CD4-positive, alpha-beta T cell (primary cell): ENCODE measurements at regions not wholly inside any gene's neighbourhood (a gene's known extent, or its start where the extent isn't known, plus 50 kb on each side); places are given as distances from the start of the nearest gene placed in this dataset.

Experiments
- ATAC-seq: fragments of 200-7000 bp; cut with Tn5 transposase; one replicate; pipeline ENCODE4 v1.10.0; 2022; ENCODE audit warnings: mild to moderate bottlenecking; ENCODE audit not compliant: poor library complexity
- CTCF ChIA-PET: fragments of 350-600 bp; sonication (Branson Sonifier 250); formaldehyde crosslinking; loops from one replicate; lab custom pipeline; 2021; ENCODE audit warnings: antibody characterized with exemption, inconsistent platforms; lab: Charles Lee
- POLR2A ChIA-PET: fragments of 350-600 bp; sonication (Branson Sonifier 250); formaldehyde crosslinking; loops from one replicate; lab custom pipeline; 2021; ENCODE audit warnings: antibody characterized with exemption, inconsistent platforms; lab: Charles Lee
- DNase-seq, 14 experiments: peaks; one replicate each; pipeline ENCODE4 v3.0.0-alpha.2; 2013 to 2020; ENCODE audit warnings: mixed read lengths in 2 of 14
- H3K27ac ChIP-seq, 2 donors: one replicate each; pipeline versions ENCODE4 v1.5.1 to v1.7.0; 2013; ENCODE audit warnings: low read length in 2 of 2, low read depth in 1 of 2, mild to moderate bottlenecking in 1 of 2
- H3K27me3 ChIP-seq, 2 experiments: 1 replicate in 1 of 2; 2 replicates in 1 of 2; pipeline versions ENCODE4 v1.6.1 to v1.7.0; 2013; ENCODE audit warnings: low read length in 2 of 2, control low read depth in 1 of 2, mild to moderate bottlenecking in 1 of 2, moderate library complexity in 1 of 2; ENCODE audit not compliant: insufficient read depth in 2 of 2, control insufficient read depth in 1 of 2
- H3K36me3 ChIP-seq: one replicate; pipeline ENCODE4 v1.6.1; 2013; ENCODE audit warnings: low read length, control low read depth; ENCODE audit not compliant: insufficient read depth
- H3K4me1 ChIP-seq: one replicate; pipeline ENCODE4 v1.6.1; 2013; ENCODE audit warnings: low read length, control low read depth; ENCODE audit not compliant: insufficient read depth
- H3K4me3 ChIP-seq: one replicate; pipeline ENCODE4 v1.5.1; 2013; ENCODE audit warnings: mild to moderate bottlenecking, low read length, moderate library complexity
- H3K9me3 ChIP-seq, 2 experiments: 1 replicate in 1 of 2; 2 replicates in 1 of 2; pipeline versions ENCODE4 v1.6.1 to v1.7.0; 2013; ENCODE audit warnings: low read length in 2 of 2, mild to moderate bottlenecking in 2 of 2, control low read depth in 1 of 2, moderate library complexity in 1 of 2; ENCODE audit not compliant: control insufficient read depth in 1 of 2, insufficient read depth in 1 of 2
- H3K27ac Mint-ChIP-seq: one replicate; pipeline ENCODE4 v1.8.0; 2020; ENCODE audit warnings: mixed read lengths
- H3K27me3 Mint-ChIP-seq: one replicate; pipeline ENCODE4 v1.8.0; 2021; ENCODE audit warnings: mixed read lengths
- H3K36me3 Mint-ChIP-seq: one replicate; pipeline ENCODE4 v1.8.0; 2021; ENCODE audit warnings: low read depth, mixed read lengths
- H3K4me1 Mint-ChIP-seq: one replicate; pipeline ENCODE4 v1.8.0; 2021; ENCODE audit warnings: low read depth, mixed read lengths
- H3K4me3 Mint-ChIP-seq: one replicate; pipeline ENCODE4 v1.8.0; 2020; ENCODE audit warnings: mild to moderate bottlenecking, mixed read lengths
- H3K9me3 Mint-ChIP-seq: one replicate; pipeline ENCODE4 v1.8.0; 2020; ENCODE audit warnings: mixed read lengths
- CTCF ChIP-seq: fragments of 200-600 bp; IDR thresholded peaks from one replicate; pipeline ENCODE4 v1.8.0; 2022; ENCODE audit warnings: antibody characterized with exemption, mild to moderate bottlenecking
- intact Hi-C, 2 experiments: fragments of 100-400 bp; cut with DNase I in 1 of 2; cut with micrococcal nuclease in 1 of 2; formaldehyde crosslinking; loops; one replicate each; pipeline versions ENCODE4 v1.15.1 to v1.9.0; 2023 to 2025; cut with DNase I, micrococcal nuclease

DNA sequence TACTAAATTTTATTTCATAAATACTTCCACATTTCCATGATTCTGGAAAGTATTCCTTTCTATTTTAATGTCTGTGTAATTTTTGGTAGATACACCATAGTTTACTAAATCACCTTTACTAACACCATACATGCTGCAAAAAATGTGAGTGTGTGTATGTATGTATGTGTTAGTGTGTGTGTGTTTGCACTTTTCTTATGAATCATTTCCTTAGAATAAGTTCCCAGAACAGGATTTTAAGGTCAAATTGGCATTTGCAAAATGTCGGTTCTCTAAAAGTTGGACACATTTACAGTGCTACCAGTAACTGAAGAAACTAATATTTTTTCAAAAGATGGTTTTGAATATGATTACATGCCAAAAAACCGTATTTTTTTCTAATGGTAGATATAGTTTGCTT, 137.1 kb downstream of the CYB561 start:
- H3K4me1 Mint-ChIP-seq, result no peaks in the 10 kb centered on the region
- Histone ChIP-seq H3K27me3 (no peaks in the 10 kb centered on the region), H3K9me3 (peaks cover 0 to 9% of the 10 kb centered on the region in 2 experiments), H3K36me3 (no peaks in the 10 kb centered on the region), H3K4me3 (no peak overlapping the region), H3K4me1 (no peaks in the 10 kb centered on the region), H3K27ac (no peak overlapping the region)
- TF ChIP-seq CTCF, result no peak
- H3K4me3 Mint-ChIP-seq, result no peak overlapping the region
- ChIA-PET CTCF (no interaction called here), POLR2A (no interaction called here)
- intact Hi-C loops, result no loop called here
- ATAC-seq, result no peak
- no peak for DNase-seq
- H3K27me3 Mint-ChIP-seq, result no peaks in the 10 kb centered on the region
- no peak overlapping the region for H3K27ac Mint-ChIP-seq
- H3K9me3 Mint-ChIP-seq, result no peaks in the 10 kb centered on the region
- peaks cover 1% of the 10 kb centered on the region for H3K36me3 Mint-ChIP-seq

- no peak overlapping the region for H3K4me3 ChIP-seq
- DNase-seq, result no peak
- no peak for ATAC-seq
- no peaks in the 10 kb centered on the region for H3K4me1 ChIP-seq
- H3K36me3 Mint-ChIP-seq, result peaks cover 23% of the 10 kb centered on the region
- H3K4me1 Mint-ChIP-seq, result no peaks in the 10 kb centered on the region
- H3K36me3 ChIP-seq, result peaks cover 2% of the 10 kb centered on the region
- H3K27ac ChIP-seq, result no peak overlapping the region
- no peaks in the 10 kb centered on the region for H3K27me3 ChIP-seq
- no peak overlapping the region for H3K4me3 Mint-ChIP-seq
- H3K9me3 Mint-ChIP-seq, result no peaks in the 10 kb centered on the region
- POLR2A ChIA-PET, result no interaction called here
- TF ChIP-seq CTCF, result no peak
- no peaks in the 10 kb centered on the region for H3K9me3 ChIP-seq
- H3K27me3 Mint-ChIP-seq, result no peaks in the 10 kb centered on the region
- intact Hi-C loops, result no loop called here
- no peak overlapping the region for H3K27ac Mint-ChIP-seq
- CTCF ChIA-PET, result no interaction called here
These were observed 134.6 kb downstream of the CYB561 start for GRCh38 chr17:63311416-63311937.

GRCh38 chr17:63314761-63315160, 131.3 kb downstream of the CYB561 start:
- POLR2A ChIA-PET, result no interaction called here
- no peaks in the 10 kb centered on the region for H3K4me1 ChIP-seq
- peaks cover 4% of the 10 kb centered on the region for H3K36me3 ChIP-seq
- Mint-ChIP-seq H3K27me3 (no peaks in the 10 kb centered on the region), H3K4me1 (no peaks in the 10 kb centered on the region), H3K36me3 (peaks cover 44% of the 10 kb centered on the region), H3K4me3 (no peak overlapping the region), H3K27ac (no peak overlapping the region), H3K9me3 (no peaks in the 10 kb centered on the region)
- intact Hi-C loops, result no loop called here
- no peak for ATAC-seq
- CTCF ChIA-PET, result no interaction called here
- no peak overlapping the region for H3K4me3 ChIP-seq
- no peak for DNase-seq
- no peaks in the 10 kb centered on the region for H3K9me3 ChIP-seq
- no peaks in the 10 kb centered on the region for H3K27me3 ChIP-seq
- TF ChIP-seq CTCF, result no peak
- H3K27ac ChIP-seq, result no peak overlapping the region
